ENCODE measurements at regions not wholly inside any gene's neighbourhood (a gene's known extent, or its start where the extent isn't known, plus 50 kb on each side); places are given as distances from the start of the nearest gene placed in this dataset.

DNA sequence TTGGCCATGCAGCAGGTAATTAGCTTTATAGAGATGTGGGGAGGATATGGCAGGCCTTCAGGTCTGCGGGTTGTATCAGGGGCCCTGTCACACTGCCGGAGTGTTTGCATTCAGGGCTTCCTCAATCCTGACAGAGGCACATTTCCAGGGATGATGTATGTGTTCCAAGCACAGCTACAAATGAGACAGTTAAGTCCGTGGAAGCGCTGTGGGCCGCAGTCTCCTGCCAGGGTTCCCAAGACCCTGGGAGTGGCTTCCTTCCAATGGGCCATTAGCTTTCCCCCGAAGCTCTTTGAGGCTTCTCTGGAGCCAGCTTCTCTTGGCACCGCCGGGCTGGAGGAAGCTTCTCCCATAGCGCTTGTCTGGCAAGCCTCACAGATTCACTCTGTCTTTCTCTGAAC is 1524.7 kb upstream of the TMEM132C start:
- no CpG with 5 or more reads among the region's 9 CpGs for WGBS, 2 donors (ENCODE audit: extremely low coverage in 2 of 2, insufficient read length in 2 of 2, insufficient replicate concordance in 1 of 2)
- Histone ChIP-seq H2AK5ac (ENCODE audit: low read depth, low read length) (no peak overlapping the region), H3K4ac (ENCODE audit: low read length) (no peak overlapping the region), H3K4me3 (ENCODE audit: low read length in 2 of 2) (no peak overlapping the region), H3K27ac (replicated peaks; ENCODE audit: low read length) (no peak overlapping the region), H3K4me2 (ENCODE audit: insufficient read depth, low read length, poor library complexity, severe bottlenecking) (no peak overlapping the region), H3K14ac (ENCODE audit: low read length) (no peak overlapping the region), H3K79me1 (ENCODE audit: low read depth, low read length) (no peaks in the 10 kb centered on the region), H2BK5ac (ENCODE audit: low read length) (no peak overlapping the region), H2BK120ac (ENCODE audit: low read depth, low read length) (no peak overlapping the region), H3K4me1 (ENCODE audit: control insufficient read depth in 2 of 2, insufficient read depth in 1 of 2, low read depth in 1 of 2, low read length in 2 of 2) (peaks cover 0 to 2% of the 10 kb centered on the region in 2 donors), H3K36me3 (replicated peaks in 1 of 2; ENCODE audit: control insufficient read depth in 2 of 2, insufficient read depth in 2 of 2, low read length in 2 of 2) (no peaks in the 10 kb centered on the region), H2BK12ac (ENCODE audit: low read length) (no peak overlapping the region), H3K23ac (ENCODE audit: low read depth, low read length, poor library complexity) (no peak overlapping the region), H4K91ac (ENCODE audit: low read depth, low read length, poor library complexity) (no peak overlapping the region), H3K9me3 (replicated peaks in 1 of 2; ENCODE audit: control insufficient read depth in 2 of 2, insufficient read depth in 1 of 2, low read depth in 1 of 2, low read length in 2 of 2) (no peaks in the 10 kb centered on the region), H4K8ac (ENCODE audit: low read depth, low read length) (no peak overlapping the region), H3K18ac (ENCODE audit: low read length) (no peak overlapping the region), H3K9ac (ENCODE audit: low read depth, low read length, poor library complexity) (no peak overlapping the region), H2BK15ac (ENCODE audit: low read length) (no peak overlapping the region), H3K27me3 (ENCODE audit: control insufficient read depth in 3 of 3, insufficient read depth in 3 of 3, low read depth in 1 of 3, low read length in 3 of 3) (no peaks in the 10 kb centered on the region), H2AFZ (ENCODE audit: low read length) (no peak overlapping the region)
- no peak for DNase-seq (ENCODE audit: low spot score)

DNA sequence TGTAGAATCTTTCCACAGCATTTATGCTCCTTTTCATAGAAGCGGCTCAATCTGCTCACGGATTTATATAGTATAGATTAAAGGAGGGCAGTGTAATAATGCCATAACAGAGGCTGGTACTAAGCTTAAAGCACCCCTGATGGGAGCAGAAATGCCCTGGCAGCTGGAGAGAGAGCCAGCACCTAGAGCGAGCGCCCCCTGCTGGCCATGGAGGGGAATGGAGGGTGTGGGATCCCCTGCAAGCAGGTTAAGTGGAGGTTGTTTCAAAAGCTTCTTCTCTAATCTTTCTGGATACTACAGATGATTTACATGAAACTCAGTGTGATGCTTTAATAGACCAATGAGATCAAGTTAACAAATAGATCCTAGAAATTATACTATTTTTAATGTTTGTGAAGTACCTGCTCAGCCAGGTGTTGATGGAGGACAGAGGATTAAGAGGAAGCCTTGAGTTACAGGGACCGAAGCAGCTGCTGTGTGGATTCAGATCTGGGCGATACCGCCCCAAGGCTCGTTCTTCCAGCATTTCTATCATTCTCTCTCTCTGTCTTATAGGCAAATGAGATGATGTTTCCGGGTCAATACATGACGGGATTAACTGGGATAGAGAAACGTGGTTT is 1519.3 kb upstream of the TMEM132C start:
- Histone ChIP-seq H2AK5ac (ENCODE audit: low read depth, low read length) (no peak overlapping the region), H3K18ac (ENCODE audit: low read length) (no peak overlapping the region), H3K9ac (ENCODE audit: low read depth, low read length, poor library complexity) (no peak overlapping the region), H3K4me1 (ENCODE audit: control insufficient read depth in 2 of 2, insufficient read depth in 1 of 2, low read depth in 1 of 2, low read length in 2 of 2) (no peaks in the 10 kb centered on the region), H2BK15ac (ENCODE audit: low read length) (no peak overlapping the region), H4K91ac (ENCODE audit: low read depth, low read length, poor library complexity) (no peak overlapping the region), H3K23ac (ENCODE audit: low read depth, low read length, poor library complexity) (no peak overlapping the region), H3K36me3 (replicated peaks in 1 of 2; ENCODE audit: control insufficient read depth in 2 of 2, insufficient read depth in 2 of 2, low read length in 2 of 2) (no peaks in the 10 kb centered on the region), H3K27ac (replicated peaks; ENCODE audit: low read length) (no peak overlapping the region), H2AFZ (ENCODE audit: low read length) (no peak overlapping the region), H3K27me3 (ENCODE audit: control insufficient read depth in 3 of 3, insufficient read depth in 3 of 3, low read depth in 1 of 3, low read length in 3 of 3) (no peaks in the 10 kb centered on the region), H3K9me3 (replicated peaks in 1 of 2; ENCODE audit: control insufficient read depth in 2 of 2, insufficient read depth in 1 of 2, low read depth in 1 of 2, low read length in 2 of 2) (no peaks in the 10 kb centered on the region), H2BK5ac (ENCODE audit: low read length) (no peak overlapping the region), H3K4me3 (ENCODE audit: low read length in 2 of 2) (no peak overlapping the region), H3K4me2 (ENCODE audit: insufficient read depth, low read length, poor library complexity, severe bottlenecking) (no peak overlapping the region), H3K79me1 (ENCODE audit: low read depth, low read length) (no peaks in the 10 kb centered on the region), H3K4ac (ENCODE audit: low read length) (no peak overlapping the region), H4K8ac (ENCODE audit: low read depth, low read length) (no peak overlapping the region), H2BK120ac (ENCODE audit: low read depth, low read length) (no peak overlapping the region), H3K14ac (ENCODE audit: low read length) (no peak overlapping the region), H2BK12ac (ENCODE audit: low read length) (no peak overlapping the region)
- no CpG with 5 or more reads among the region's 11 CpGs for WGBS, 2 donors (ENCODE audit: extremely low coverage in 2 of 2, insufficient read length in 2 of 2, insufficient replicate concordance in 1 of 2)
- no peak for DNase-seq (ENCODE audit: low spot score)

DNA sequence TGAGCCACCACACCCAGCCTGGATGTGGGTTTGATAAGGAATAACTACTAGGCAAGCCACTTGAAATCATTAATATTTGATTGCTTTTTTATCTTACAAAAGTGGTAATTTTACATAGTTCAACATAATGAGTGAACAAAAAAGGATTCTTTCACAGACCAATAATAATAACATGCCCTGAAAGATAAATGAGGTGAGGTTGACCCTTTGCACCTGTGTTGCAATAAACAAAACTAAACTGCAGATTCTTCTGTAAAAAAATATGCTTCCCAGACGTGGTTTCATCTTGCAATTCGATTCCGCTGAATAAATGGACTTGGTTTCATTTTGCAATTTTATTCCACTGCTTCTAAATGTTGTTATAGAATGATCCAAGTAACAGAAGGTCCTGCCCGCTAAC is 1514.9 kb upstream of the TMEM132C start:
- WGBS, 2 donors (ENCODE audit: extremely low coverage in 2 of 2, insufficient read length in 2 of 2, insufficient replicate concordance in 1 of 2) = no CpG with 5 or more reads among the region's 4 CpGs
- H3K23ac ChIP-seq (ENCODE audit: low read depth, low read length, poor library complexity) = no peak overlapping the region
- no peak for DNase-seq (ENCODE audit: low spot score)

DNA sequence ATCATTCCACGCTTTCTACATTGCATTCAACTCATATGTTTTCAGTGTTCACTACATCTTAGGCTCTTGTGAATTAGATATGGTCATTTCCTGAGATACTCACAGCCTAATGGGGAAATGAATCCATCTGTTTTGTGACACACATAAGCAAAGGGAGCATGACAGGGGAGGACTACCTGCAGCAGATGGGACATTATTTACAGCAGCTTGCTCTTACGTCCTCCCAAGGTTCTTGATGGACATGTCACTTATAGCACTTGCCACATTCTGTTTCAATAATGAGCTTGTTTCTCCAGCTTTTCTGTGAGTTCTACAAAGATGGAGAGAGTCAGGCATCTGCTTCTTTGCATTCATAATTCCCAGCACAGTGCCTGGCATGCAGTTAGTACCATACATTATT is 1509.6 kb upstream of the TMEM132C start:
- Histone ChIP-seq H2BK15ac (ENCODE audit: low read length) (no peak overlapping the region), H2BK5ac (ENCODE audit: low read length) (no peak overlapping the region), H3K14ac (ENCODE audit: low read length) (no peak overlapping the region), H3K18ac (ENCODE audit: low read length) (no peak overlapping the region), H2BK120ac (ENCODE audit: low read depth, low read length) (no peak overlapping the region), H3K4me3 (ENCODE audit: low read length in 2 of 2) (no peak overlapping the region), H2BK12ac (ENCODE audit: low read length) (no peak overlapping the region), H3K4me1 (ENCODE audit: control insufficient read depth in 2 of 2, insufficient read depth in 1 of 2, low read depth in 1 of 2, low read length in 2 of 2) (no peaks in the 10 kb centered on the region), H2AK5ac (ENCODE audit: low read depth, low read length) (no peak overlapping the region), H2AFZ (ENCODE audit: low read length) (no peak overlapping the region), H3K23ac (ENCODE audit: low read depth, low read length, poor library complexity) (no peak overlapping the region), H3K79me1 (ENCODE audit: low read depth, low read length) (no peaks in the 10 kb centered on the region), H4K91ac (ENCODE audit: low read depth, low read length, poor library complexity) (no peak overlapping the region), H4K8ac (ENCODE audit: low read depth, low read length) (no peak overlapping the region), H3K27ac (replicated peaks; ENCODE audit: low read length) (no peak overlapping the region), H3K4ac (ENCODE audit: low read length) (no peak overlapping the region), H3K36me3 (replicated peaks in 1 of 2; ENCODE audit: control insufficient read depth in 2 of 2, insufficient read depth in 2 of 2, low read length in 2 of 2) (no peaks in the 10 kb centered on the region), H3K4me2 (ENCODE audit: insufficient read depth, low read length, poor library complexity, severe bottlenecking) (no peak overlapping the region), H3K9ac (ENCODE audit: low read depth, low read length, poor library complexity) (no peak overlapping the region), H3K27me3 (ENCODE audit: control insufficient read depth in 3 of 3, insufficient read depth in 3 of 3, low read depth in 1 of 3, low read length in 3 of 3) (no peaks in the 10 kb centered on the region), H3K9me3 (replicated peaks in 1 of 2; ENCODE audit: control insufficient read depth in 2 of 2, insufficient read depth in 1 of 2, low read depth in 1 of 2, low read length in 2 of 2) (no peaks in the 10 kb centered on the region)
- no peak for DNase-seq (ENCODE audit: low spot score)
- WGBS, 2 donors (ENCODE audit: extremely low coverage in 2 of 2, insufficient read length in 2 of 2, insufficient replicate concordance in 1 of 2) = no CpG with 5 or more reads among the region's 2 CpGs

More for the DNA sequence above, 1514.9 kb upstream of the TMEM132C start:
- Histone ChIP-seq H3K4me1 (ENCODE audit: control insufficient read depth in 2 of 2, insufficient read depth in 1 of 2, low read depth in 1 of 2, low read length in 2 of 2) (no peaks in the 10 kb centered on the region), H2BK5ac (ENCODE audit: low read length) (no peak overlapping the region), H3K79me1 (ENCODE audit: low read depth, low read length) (no peaks in the 10 kb centered on the region), H3K4me3 (ENCODE audit: low read length in 2 of 2) (no peak overlapping the region), H4K8ac (ENCODE audit: low read depth, low read length) (no peak overlapping the region), H3K9me3 (replicated peaks in 1 of 2; ENCODE audit: control insufficient read depth in 2 of 2, insufficient read depth in 1 of 2, low read depth in 1 of 2, low read length in 2 of 2) (no peaks in the 10 kb centered on the region), H3K27ac (replicated peaks; ENCODE audit: low read length) (no peak overlapping the region), H3K4me2 (ENCODE audit: insufficient read depth, low read length, poor library complexity, severe bottlenecking) (no peak overlapping the region), H4K91ac (ENCODE audit: low read depth, low read length, poor library complexity) (no peak overlapping the region), H3K36me3 (replicated peaks in 1 of 2; ENCODE audit: control insufficient read depth in 2 of 2, insufficient read depth in 2 of 2, low read length in 2 of 2) (no peaks in the 10 kb centered on the region), H3K14ac (ENCODE audit: low read length) (no peak overlapping the region), H3K27me3 (ENCODE audit: control insufficient read depth in 3 of 3, insufficient read depth in 3 of 3, low read depth in 1 of 3, low read length in 3 of 3) (no peaks in the 10 kb centered on the region), H2BK15ac (ENCODE audit: low read length) (no peak overlapping the region), H2AK5ac (ENCODE audit: low read depth, low read length) (no peak overlapping the region), H3K9ac (ENCODE audit: low read depth, low read length, poor library complexity) (no peak overlapping the region), H2BK120ac (ENCODE audit: low read depth, low read length) (no peak overlapping the region), H2AFZ (ENCODE audit: low read length) (no peak overlapping the region), H3K4ac (ENCODE audit: low read length) (no peak overlapping the region), H2BK12ac (ENCODE audit: low read length) (no peak overlapping the region), H3K18ac (ENCODE audit: low read length) (no peak overlapping the region)
